GM18870 (cell line): ENCODE measurements at regions not wholly inside any gene's neighbourhood (a gene's known extent, or its start where the extent isn't known, plus 50 kb on each side); places are given as distances from the start of the nearest gene placed in this dataset.

Experiments used
- ATAC-seq: cut with Tn5 transposase; IDR thresholded peaks from one replicate; pipeline ENCODE4 v1.9.1; 2021; ENCODE audit warnings: moderate library complexity; ENCODE audit not compliant: unreplicated experiment

DNA sequence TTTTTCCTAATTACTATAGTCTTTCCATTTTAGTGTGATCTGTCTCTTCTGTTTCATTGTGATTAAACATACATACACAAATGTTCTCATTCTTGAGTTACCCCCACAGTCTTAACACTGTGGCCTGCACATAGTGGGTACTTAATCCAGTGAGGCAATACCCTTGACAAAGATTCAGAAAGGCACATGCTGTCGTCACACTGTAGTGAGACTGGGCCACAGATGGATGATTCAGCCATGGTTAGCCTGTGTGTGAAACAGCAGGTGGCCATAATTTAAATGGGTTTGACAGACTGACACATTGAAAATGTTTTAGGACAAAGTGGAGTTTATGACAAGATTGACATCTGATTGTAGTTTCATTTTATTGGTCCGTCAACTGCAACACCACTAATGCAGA is 313.1 kb downstream of the C11orf87 start:
- no peak for ATAC-seq

DNA sequence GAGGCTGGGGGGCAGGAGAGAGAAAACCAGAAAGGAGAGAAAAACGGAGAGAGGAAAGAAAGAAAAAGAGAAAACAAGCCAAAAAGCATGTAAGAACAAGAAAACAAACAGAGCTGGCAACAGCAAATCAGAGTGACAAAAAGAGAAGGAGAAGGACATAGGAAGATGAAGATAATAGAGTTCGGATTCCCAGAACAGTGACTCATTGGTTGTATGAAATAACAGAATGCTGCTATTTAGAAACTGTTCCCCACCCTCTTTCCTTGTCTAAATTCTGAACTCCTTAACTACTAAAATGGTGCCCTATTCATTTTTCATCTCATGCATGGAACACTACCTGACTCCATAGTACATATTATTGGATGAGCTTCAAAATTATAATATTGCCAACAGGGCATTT is 317.4 kb downstream of the C11orf87 start:
- ATAC-seq = no peak

DNA sequence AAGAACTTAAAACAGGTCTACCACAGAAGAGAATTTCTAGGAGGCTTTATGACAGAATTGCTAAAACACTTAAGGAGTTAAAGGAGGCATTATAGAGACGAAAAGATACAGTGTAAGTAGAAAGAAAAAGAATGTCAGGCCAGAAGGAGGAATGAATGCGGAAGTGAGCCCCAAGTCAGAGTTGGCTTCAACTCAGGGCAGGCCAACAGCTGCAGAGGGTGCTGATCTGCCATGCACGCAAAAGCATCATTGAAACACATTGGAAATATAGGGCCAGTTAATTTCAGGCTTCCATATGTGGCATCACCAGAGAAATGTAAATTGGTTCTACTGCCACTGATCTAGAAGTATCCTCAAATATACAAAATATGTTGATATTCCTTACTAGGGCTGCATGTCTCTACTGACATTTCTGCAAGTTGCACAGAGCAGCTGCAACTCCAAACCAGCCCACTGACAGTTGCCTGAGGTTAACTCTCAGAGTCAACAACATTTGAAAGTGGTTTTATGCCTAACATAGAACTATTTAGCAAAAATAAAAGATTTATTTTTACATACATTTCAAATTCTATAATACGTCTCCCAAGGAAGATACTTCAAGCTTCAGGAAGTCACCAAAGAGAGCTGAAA is 324.1 kb downstream of the C11orf87 start:
- no peak for ATAC-seq

DNA sequence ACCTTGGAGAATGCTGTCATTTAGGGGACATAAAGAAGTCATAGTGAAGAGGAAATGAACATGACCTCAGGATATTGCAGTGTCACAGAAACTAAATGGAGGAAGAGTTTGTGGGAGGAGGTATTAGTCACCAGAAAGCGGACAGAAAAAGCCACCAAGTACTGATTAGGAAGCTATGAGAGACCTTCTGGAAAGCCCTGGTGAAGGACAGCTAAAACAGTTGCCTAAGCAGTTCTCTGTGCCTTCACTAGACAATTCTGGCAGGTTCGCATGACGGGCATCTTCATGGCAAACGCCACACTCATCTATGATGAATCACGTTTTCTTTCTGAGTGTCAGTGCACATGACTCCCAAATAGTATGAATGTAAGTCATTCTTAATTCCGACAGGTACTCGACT is 325.8 kb downstream of the C11orf87 start:
- ATAC-seq = peak; percentile 73

DNA sequence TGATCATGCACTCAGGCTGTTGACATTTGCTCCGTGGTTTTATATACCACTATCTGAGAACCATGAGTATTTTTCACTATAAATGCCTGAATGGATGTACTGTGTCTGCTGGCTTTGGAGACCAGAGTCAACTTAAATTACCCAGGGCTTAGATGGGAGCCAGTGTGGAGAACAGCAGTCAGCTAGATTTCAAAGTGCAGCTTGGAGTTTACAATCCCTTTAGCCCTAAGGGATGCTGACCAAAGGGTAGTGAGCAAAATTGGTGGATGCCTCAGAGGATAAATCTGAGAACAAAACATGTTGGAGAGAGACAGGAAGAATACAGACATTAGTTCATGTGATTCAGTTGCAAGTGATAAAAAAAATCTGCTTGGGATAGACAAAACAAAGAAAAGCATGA is 327.5 kb downstream of the C11orf87 start:
- ATAC-seq = no peak

GRCh38 chr11:109750964-109751363 is 329.0 kb downstream of the C11orf87 start:
- ATAC-seq = no peak

DNA sequence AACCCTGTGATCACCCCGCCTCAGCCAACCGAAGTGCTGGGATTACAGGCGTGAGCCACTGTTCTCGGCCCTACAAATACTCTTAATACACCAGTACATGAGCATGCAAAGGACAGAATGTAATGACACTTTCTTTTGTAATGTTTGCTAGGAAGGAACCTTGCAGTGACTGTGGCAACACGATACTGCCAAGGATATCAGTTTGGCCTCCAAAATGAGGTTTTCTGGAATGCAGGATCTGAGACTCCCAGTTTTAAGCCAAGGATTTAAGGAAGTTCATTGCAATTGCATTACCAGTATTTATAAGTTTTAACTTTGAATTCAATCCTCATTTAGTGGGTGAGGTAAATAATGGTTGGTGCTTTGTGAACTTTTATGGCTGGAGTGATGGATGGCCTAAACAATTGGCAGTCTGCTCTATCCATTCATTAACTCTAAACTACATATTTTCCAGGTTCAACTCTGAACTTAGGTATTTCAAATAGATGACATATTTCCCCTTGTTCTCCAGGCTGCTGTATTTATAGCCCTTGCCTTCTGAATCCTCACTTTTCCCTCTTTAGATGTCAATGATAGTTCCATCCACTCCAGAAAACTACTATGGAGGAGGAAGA is 330.3 kb downstream of the C11orf87 start:
- no peak for ATAC-seq

DNA sequence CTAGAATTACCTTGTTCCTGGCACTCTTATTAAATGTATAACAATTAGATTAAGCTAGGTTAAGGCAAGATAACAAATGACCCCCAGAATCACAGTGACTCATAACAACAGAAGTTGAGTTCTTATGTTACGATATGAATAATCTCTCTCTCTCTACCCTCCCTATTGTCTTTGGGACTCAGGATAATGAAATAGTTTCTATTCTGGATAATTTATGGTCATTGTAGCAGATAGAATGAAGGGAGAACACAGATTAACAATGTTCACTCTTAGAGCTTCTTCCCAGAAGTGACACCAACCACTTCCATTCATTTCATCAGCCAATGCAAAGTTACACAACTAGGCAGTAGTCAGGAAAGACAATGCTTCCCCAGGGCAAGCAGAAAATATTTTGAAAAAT is 334.5 kb downstream of the C11orf87 start:
- no peak for ATAC-seq

DNA sequence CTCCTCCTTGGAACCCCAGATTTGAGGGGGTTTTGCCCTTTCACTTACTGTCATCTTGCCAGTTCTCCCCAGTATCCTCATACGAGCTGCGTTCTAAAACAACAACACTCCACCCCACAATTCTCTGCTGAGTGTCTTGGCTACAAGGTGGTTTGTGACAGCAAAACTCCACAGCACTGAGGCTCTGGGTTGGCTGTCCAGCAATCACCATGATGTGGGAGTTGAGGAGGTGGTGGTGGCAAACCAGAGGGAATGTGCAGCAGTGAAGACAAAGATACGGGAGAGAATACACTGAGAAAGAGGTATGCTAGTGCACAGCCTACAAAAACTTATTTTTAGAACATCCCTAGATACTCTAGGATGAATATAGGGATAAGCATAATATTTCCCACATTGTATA is 335.0 kb downstream of the C11orf87 start:
- no peak for ATAC-seq

DNA sequence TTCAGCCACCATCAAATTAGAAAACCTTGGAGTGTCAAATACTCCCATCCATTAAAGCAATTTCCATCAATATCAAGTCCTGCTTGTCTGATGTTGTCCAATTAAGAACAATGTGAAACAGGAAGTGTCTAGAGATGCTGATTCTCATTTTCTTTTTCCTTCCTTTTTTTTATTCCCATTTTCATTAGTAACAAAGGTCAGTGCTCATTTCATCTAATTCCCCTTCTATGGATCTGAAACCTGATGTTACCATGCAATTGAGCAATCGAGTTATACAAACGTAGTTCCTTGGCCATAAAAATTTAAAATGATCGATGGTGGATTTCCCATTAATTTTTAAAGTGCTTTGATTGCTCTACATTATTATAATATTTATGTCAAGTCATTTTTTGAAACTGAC is 330.6 kb upstream of the ZC3H12C start:
- ATAC-seq = no peak

DNA sequence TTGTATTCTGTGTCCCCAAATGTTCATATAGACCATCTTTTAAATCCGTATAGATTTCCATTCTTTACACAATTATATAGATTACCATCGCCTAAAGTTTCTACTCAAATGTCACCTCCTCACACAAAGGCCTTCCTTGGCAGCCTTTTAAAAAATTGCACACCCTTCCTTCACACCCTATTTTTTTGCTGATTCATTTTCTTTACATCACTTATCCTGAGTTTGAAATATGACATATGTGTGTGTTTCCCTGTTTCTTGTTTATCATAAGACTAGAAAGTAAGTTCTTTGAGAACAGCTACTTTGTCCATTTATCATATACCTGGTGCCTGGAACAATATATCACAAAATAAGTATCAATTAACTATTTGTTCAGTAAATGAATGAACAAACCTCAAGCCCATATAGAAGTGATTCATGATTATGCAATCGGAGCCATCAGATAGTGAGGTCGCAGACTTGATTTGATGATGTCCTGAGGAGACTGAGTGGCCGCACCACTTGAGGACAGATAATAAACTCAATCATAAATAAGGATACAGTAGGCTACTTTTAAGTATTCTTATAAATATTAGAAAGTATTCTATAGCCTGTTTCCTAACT is 327.4 kb upstream of the ZC3H12C start:
- ATAC-seq = no peak

DNA sequence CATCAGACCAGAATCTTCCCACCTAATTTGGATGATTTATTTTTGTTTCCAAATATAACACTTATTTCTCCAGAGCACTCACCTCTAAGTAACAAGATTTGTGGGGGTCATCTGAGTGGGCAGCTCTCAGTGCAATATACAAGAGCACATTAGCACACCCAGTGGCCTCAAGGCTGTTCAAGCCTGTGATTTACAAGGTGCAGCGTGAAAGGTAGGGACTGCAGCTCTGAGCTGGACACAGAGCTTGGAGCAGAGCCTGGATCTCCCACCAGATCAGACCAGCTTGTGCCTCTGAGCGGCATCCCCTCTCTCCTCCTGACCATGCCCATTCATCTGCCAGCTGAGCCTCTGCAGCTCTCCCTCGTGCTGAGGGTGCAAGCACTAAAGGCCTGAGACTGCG is 323.3 kb upstream of the ZC3H12C start:
- ATAC-seq = no peak

DNA sequence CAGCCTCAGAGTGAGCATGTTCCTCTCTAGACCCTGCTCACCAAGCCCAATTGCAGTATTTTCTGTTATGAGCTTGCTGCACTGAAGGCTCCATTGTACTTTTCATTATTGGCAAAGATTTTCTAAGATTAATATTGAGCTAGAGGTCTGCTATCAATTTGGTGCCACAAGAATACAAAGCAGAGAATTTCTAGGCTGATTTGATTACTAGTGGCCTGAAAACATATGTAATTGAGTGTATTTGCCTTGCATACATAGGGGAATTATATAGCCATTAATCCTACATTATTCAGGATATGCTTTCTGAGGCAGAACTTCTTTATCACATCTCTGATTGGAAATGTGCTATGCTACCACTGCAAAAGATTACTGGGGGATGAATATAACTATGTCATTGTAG is 322.9 kb upstream of the ZC3H12C start:
- ATAC-seq = no peak

DNA sequence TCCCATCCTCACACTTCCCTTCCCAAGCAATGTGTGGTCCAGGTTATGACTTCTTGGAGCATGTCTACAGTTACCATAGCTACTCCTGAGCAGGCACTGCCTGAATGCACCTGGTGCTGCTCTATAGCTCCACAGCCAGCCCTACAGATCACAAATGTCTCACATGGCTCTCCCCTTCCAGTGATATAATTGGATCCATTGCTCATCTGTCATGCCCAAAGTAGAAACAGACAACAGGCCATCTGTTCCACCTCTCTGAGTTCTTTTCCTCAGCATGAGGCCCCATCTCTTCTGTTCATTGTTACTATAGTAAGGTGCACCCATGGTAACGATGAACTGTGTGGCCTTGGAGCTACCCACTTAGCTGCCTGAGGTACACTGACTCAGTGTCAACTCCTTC is 320.3 kb upstream of the ZC3H12C start:
- ATAC-seq = no peak

DNA sequence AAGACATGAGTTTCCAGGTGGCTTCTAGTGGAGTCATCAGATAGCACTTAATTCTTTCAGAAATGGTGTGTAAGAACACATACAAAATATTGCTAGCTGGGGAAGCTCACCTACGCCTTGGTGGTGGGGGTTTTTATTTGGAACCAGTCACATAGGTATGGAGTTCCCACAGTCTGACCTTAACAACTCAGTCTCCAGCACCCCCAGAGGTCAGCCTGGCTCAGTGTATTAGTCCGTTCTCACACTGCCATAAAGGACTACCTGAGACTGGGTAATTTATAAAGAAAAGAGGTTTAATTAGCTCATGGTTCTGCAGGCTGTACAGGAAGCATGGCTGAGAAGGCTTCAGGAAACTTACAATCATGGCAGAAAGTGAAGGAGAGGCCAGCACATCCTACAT is 317.5 kb upstream of the ZC3H12C start:
- no peak for ATAC-seq

GRCh38 chr11:109783014-109783413 is 310.2 kb upstream of the ZC3H12C start:
- no peak for ATAC-seq

DNA sequence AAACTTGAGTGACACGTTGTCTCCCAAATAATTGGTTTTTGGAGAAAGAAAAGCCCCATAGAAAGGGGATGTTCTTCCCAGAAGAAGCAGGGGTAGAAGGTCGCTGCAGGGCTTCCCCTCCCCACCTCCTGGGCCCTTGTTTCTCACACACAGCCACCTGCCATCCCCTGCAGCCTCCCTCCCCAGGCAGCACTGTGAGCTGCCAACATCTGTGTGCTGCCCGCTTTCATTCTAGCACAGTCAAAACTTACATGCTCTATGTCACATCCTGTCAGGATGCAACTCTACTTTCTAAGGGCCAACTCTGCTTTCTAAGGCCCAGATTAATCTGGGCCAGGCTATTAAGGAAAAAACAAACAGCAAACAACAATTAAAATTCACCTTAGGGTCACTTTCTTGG is 309.4 kb upstream of the ZC3H12C start:
- ATAC-seq = peak; percentile 98

DNA sequence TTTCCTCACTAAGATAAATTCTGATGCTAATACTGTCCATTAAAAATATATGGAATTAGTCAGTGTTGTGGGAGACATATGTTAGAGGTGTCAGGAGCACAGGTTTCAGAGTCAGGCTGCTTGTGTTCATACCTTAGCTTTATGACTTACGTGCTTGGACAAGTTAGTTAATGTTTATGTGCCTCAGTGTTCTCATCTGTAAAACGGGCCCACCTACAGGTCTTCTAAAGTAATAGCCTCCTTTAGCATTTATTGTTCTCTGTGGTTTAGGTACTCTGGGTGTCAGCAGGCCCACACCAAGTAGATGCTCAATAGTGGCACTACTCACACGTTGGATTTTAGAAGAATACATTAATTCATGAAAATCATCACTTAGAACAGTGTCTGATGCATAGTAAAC is 308.7 kb upstream of the ZC3H12C start:
- no peak for ATAC-seq

- no peak for ATAC-seq
These were observed 308.0 kb upstream of the ZC3H12C start for GRCh38 chr11:109785198-109785597.

DNA sequence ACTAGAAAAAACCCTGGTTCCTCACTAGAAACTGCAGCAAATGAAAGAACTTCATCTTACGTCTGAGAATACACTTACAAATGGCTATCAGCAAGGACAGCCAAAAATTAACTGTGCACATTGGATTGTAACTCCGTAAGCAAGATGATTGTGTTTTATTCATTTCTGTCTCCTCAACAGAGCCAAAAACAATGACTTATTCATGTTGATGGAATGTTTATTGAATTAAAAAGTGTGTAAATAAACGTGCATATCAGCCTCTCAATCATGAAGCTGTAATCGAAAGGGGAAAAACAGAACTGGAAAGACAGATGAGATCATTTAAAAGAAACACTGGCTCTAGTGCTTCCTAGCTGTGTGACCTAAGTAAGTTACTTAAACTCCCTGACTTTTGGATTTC is 307.5 kb upstream of the ZC3H12C start:
- ATAC-seq = no peak

DNA sequence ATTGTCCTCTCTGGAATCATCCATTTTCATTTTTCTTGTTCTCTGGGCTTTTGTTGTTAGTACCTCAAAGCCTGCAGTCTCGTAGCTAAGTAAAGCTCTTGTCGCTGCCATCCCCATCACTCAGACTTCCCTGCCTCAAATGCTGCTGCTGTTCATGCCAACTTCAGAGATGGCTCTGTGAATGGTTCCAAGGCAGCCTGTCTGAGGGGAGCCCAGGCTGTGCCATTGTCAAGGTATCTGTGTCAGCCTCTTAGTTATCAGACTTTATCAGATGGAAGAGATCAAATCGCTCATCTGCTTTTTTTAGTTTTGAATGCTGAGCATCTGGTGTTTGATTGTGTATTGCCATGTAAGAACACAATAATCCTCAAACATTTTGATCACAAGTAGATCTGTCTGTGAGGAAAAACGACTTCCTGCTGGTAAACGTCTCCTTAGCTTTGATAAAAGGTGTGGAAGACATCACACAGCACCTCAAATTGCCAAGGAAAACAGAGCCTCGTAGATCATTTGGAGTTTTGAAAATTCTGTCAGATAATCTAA is 304.2 kb upstream of the ZC3H12C start:
- no peak for ATAC-seq

DNA sequence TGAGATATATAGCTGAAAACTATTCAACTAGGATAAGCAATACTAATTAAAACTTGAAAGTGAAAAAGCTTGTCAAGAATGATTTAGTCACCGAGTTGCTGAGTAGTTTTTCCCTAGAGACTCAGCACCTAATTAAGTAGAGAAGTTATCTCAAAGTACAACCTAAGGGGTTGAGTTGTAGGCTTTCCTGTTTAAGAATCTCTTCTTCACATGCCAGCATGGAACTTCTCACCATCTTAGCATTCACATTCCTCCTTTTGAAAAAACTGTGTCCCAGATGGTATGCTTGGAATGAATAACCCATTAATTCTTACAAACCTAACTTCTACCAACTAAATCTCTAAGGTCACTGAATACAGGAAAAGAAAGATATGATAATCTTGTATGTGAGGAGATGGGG is 303.3 kb upstream of the ZC3H12C start:
- no peak for ATAC-seq
